Activated naive CD4-positive, alpha-beta T cell treated with anti-CD3 and anti-CD28 coated beads for 36 hours (primary cell): ENCODE measurements at regions not wholly inside any gene's neighbourhood (a gene's known extent, or its start where the extent isn't known, plus 50 kb on each side); places are given as distances from the start of the nearest gene placed in this dataset.
"Not testable (repeated sequence)": the region's sequence is repeated elsewhere in the genome, so short reads cannot be mapped to it uniquely, and the experiment has no call there.

Source experiments
- CTCF ChIA-PET: fragments of 350-600 bp; sonication (Branson Sonifier 250); formaldehyde crosslinking; loops from one replicate; lab custom pipeline; 2021; ENCODE audit warnings: antibody characterized with exemption; lab: Charles Lee
- DNase-seq: peaks from one replicate; pipeline ENCODE4 v3.0.0-alpha.2; 2020
- H3K27ac Mint-ChIP-seq: one replicate; pipeline ENCODE4 v1.8.0; 2021; ENCODE audit warnings: mild to moderate bottlenecking, mixed read lengths
- H3K27me3 Mint-ChIP-seq: one replicate; pipeline ENCODE4 v1.8.0; 2021; ENCODE audit warnings: low read depth, mixed read lengths
- H3K36me3 Mint-ChIP-seq: one replicate; pipeline ENCODE4 v1.8.0; 2021; ENCODE audit warnings: low read depth, mixed read lengths
- H3K4me1 Mint-ChIP-seq: one replicate; pipeline ENCODE4 v1.8.0; 2021; ENCODE audit warnings: low read depth, mixed read lengths
- H3K4me3 Mint-ChIP-seq: one replicate; pipeline ENCODE4 v1.8.0; 2021; ENCODE audit warnings: mild to moderate bottlenecking, moderate library complexity, mixed read lengths
- H3K9me3 Mint-ChIP-seq: one replicate; pipeline ENCODE4 v1.8.0; 2021; ENCODE audit warnings: mixed read lengths
- intact Hi-C: fragments of 100-400 bp; cut with micrococcal nuclease; formaldehyde crosslinking; loops from one replicate; pipeline ENCODE4 v1.15.1; 2023

DNA sequence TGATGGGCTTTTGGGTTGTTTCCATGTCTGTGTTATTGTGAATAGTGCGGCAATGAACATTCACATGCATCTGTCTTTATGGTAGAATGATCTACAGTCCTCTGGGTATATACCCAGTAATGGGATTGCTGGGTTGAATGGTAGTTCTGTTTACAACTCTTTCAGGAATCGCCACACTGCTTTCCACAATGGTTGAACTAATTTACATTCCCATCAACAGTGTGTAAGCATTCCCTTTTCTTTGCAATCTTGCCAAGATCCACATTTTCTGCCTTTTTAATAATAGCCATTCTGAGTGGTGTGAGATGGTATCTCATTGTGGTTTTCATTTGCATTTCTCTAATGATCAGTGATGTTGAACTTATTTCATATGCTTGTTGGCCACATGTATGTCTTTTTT, 756.5 kb downstream of the DIAPH3 start:
- H3K4me1 Mint-ChIP-seq, H3K27ac Mint-ChIP-seq, H3K27me3 Mint-ChIP-seq, H3K4me3 Mint-ChIP-seq, intact Hi-C loops, DNase-seq, H3K36me3 Mint-ChIP-seq: not testable (repeated sequence)
- CTCF ChIA-PET = interaction anchor here (0.9 kb wide), 1 partner anchor 16 kb away, joined by 4 read pairs; no protein-coding TSS in a partner anchor
- H3K9me3 Mint-ChIP-seq = peaks cover 25% of the 10 kb centered on the region

- intact Hi-C loops = no loop called here
- CTCF ChIA-PET = no interaction called here
- Mint-ChIP-seq H3K27ac (no peak overlapping the region), H3K9me3 (peaks cover 25% of the 10 kb centered on the region), H3K4me1 (no peaks in the 10 kb centered on the region), H3K36me3 (peaks cover 2% of the 10 kb centered on the region), H3K4me3 (no peak overlapping the region), H3K27me3 (peaks cover 2% of the 10 kb centered on the region)
- DNase-seq = no peak
These were observed 755.0 kb downstream of the DIAPH3 start for GRCh38 chr13:59408738-59409137.

DNA sequence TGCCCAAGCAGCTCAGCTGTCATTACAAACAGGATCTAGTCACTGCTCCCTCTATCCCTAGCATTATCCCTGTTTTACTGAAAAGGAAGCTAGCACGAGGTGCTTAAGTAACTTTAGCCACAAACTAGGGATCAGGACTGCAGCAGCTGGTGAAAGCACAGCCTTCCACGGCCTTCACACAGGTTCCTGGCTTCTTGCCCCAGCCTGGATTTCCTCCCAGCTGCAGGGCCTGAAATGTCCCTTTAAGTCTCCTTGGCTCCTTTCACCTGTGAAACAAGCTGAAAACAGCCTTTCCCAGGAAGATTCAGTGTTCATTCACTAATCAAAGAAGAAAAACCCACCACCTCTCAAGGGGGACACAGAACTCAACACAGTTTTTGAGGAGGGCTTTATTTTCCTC, 754.5 kb downstream of the DIAPH3 start:
- intact Hi-C loops = no loop called here
- H3K36me3 Mint-ChIP-seq = peaks cover 2% of the 10 kb centered on the region
- CTCF ChIA-PET = no interaction called here
- no peaks in the 10 kb centered on the region for H3K4me1 Mint-ChIP-seq
- peaks cover under 1% of the 10 kb centered on the region for H3K27me3 Mint-ChIP-seq
- peaks cover 25% of the 10 kb centered on the region for H3K9me3 Mint-ChIP-seq
- H3K27ac Mint-ChIP-seq = no peak overlapping the region
- H3K4me3 Mint-ChIP-seq = no peak overlapping the region
- no peak for DNase-seq

DNA sequence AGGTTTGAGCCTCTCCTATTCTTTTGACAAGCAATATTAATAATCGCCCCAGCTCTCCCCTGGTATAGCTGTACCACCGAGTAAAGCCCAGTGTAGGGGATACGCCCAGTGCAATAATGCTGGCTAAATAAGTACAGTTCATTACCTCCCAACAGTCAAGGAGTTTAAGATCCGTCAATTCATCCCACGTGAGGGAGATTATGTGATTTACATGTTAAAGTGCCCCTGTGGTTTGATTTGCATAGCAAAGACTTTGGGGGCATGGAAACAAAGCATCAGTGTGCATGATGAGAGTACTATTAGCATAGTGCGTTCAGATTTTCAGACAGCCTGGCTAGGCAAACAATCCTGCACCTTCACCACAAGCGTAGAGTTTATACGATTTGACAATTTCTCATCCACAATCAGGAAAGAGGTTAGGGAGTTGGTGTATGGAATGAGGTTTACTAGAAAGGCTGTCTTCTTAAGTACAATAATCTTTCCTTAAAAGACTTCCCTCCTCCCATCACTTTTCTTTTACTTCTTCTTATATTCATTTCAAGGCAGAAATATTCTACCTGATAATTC, 754.0 kb downstream of the DIAPH3 start:
- Mint-ChIP-seq H3K4me1 (no peaks in the 10 kb centered on the region), H3K36me3 (peaks cover 2% of the 10 kb centered on the region)
- CTCF ChIA-PET = no interaction called here

GRCh38 chr13:59413126-59413525, 750.6 kb downstream of the DIAPH3 start:
- Mint-ChIP-seq H3K27me3 (peaks cover 5% of the 10 kb centered on the region), H3K9me3 (no peaks in the 10 kb centered on the region), H3K4me3 (no peak overlapping the region), H3K27ac (no peak overlapping the region), H3K36me3 (no peaks in the 10 kb centered on the region), H3K4me1 (no peaks in the 10 kb centered on the region)
- CTCF ChIA-PET = interaction anchor here (0.7 kb wide), 1 partner anchor 269 kb away, joined by 3 read pairs; no protein-coding TSS in a partner anchor
- DNase-seq = no peak
- intact Hi-C loops = no loop called here

More for the DNA sequence above, 754.0 kb downstream of the DIAPH3 start:
- Mint-ChIP-seq H3K27me3 (no peaks in the 10 kb centered on the region), H3K27ac (no peak overlapping the region), H3K4me3 (no peak overlapping the region), H3K9me3 (peaks cover 23% of the 10 kb centered on the region)
- no peak for DNase-seq
- intact Hi-C loops = no loop called here

DNA sequence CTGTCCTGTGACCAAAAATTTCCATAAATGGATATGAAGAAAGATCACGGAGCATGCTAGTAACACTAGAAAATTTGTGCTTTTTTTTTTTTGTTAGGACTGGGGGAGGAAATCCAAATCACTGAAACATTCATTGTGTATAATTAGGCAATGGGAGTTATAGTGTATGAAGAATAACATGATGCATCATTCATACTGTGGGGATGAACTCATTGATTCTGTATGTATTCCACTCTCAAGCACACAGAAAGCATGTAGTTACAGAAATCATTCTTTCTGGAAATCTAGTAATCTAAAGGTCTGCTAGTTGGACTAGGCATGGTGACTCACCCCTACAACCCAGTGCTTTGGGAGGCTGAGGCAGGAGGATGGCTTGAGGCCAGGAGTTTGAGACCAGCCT, 749.7 kb downstream of the DIAPH3 start:
- Mint-ChIP-seq H3K9me3 (no peaks in the 10 kb centered on the region), H3K36me3 (no peaks in the 10 kb centered on the region), H3K27ac (no peak overlapping the region), H3K4me3 (no peak overlapping the region), H3K27me3 (peaks cover 5% of the 10 kb centered on the region), H3K4me1 (no peaks in the 10 kb centered on the region)
- CTCF ChIA-PET = interaction anchor here (0.9 kb wide), 1 partner anchor 10 kb away, joined by 6 read pairs; no protein-coding TSS in a partner anchor
- intact Hi-C loops = no loop called here
- DNase-seq = no peak

- intact Hi-C loops = no loop called here
- Mint-ChIP-seq H3K4me3 (no peak overlapping the region), H3K4me1 (no peaks in the 10 kb centered on the region), H3K9me3 (peaks cover 3% of the 10 kb centered on the region), H3K27me3 (peaks cover 8% of the 10 kb centered on the region), H3K36me3 (no peaks in the 10 kb centered on the region), H3K27ac (no peak overlapping the region)
- CTCF ChIA-PET = no interaction called here
- DNase-seq = no peak
These were observed 748.2 kb downstream of the DIAPH3 start for GRCh38 chr13:59415498-59415897.

DNA sequence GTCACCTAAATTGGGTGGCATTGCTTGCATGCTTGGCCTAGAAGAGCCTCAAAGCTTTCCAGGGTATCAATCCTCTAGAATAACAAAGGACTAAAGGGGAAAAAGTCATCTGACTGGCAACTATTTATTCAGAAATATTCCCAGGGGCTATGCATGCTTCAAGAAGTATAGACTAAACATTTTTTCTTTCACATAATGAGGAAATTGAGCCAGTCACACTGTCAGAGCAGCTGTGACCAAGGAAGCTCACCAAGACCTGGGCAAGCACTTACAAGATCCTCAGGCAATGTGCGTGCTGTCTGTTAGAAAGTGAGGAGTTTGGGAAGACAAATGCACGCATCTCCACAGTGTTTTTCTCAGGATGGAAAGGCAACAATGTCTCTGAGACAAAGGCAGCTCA, 747.2 kb downstream of the DIAPH3 start:
- Mint-ChIP-seq H3K36me3 (no peaks in the 10 kb centered on the region), H3K4me1 (no peaks in the 10 kb centered on the region), H3K4me3 (no peak overlapping the region), H3K9me3 (peaks cover 3% of the 10 kb centered on the region), H3K27me3 (peaks cover 8% of the 10 kb centered on the region), H3K27ac (no peak overlapping the region)
- CTCF ChIA-PET = no interaction called here
- intact Hi-C loops = no loop called here
- DNase-seq = no peak

GRCh38 chr13:59422646-59423045, 741.1 kb downstream of the DIAPH3 start:
- Mint-ChIP-seq H3K36me3 (no peaks in the 10 kb centered on the region), H3K27me3 (peaks cover 9% of the 10 kb centered on the region), H3K27ac (no peak overlapping the region), H3K9me3 (peaks cover 3% of the 10 kb centered on the region), H3K4me3 (no peak overlapping the region), H3K4me1 (no peaks in the 10 kb centered on the region)
- CTCF ChIA-PET = interaction anchor here (0.6 kb wide), 1 partner anchor 225 kb away, joined by 4 read pairs; no protein-coding TSS in a partner anchor
- no peak for DNase-seq
- intact Hi-C loops = no loop called here

DNA sequence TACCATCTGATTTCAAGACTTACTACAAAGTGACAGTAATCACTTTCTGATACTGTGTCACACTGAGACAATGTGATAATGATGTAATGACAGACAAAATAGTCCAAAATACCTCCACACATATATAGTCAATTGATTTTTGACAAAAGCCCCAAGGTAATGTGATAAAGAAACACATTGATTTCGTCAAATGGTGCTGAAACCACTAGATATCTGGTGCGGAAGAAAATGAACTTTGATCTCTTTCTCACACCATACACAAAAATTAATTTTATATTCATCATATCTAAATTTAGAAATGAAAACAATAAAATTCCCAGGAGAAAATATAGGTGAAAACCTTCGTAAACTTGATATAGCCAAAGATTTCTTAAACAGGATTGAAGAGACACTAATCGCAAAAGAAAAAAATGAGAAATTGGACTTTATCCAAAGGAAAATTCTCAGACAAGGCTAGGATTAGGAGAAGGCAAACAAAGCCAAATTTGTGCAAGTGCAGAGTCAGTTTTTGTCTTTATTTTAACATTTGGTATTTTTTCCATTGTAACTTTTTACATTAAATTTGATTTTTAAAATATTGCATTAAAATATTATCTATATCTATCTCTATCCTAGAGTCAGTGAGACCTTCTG, 739.9 kb downstream of the DIAPH3 start:
- peaks cover 9% of the 10 kb centered on the region for H3K27me3 Mint-ChIP-seq
- intact Hi-C loops = no loop called here
- H3K36me3 Mint-ChIP-seq = no peaks in the 10 kb centered on the region
- H3K4me3 Mint-ChIP-seq = no peak overlapping the region
- no peak for DNase-seq
- CTCF ChIA-PET = no interaction called here
- H3K4me1 Mint-ChIP-seq = no peaks in the 10 kb centered on the region
- H3K9me3 Mint-ChIP-seq = peaks cover 3% of the 10 kb centered on the region
- no peak overlapping the region for H3K27ac Mint-ChIP-seq

- no peak overlapping the region for H3K4me3 Mint-ChIP-seq
- H3K36me3 Mint-ChIP-seq = no peaks in the 10 kb centered on the region
- CTCF ChIA-PET = no interaction called here
- no peak for DNase-seq
- peaks cover 3% of the 10 kb centered on the region for H3K9me3 Mint-ChIP-seq
- intact Hi-C loops = no loop called here
- H3K27me3 Mint-ChIP-seq = peaks cover 9% of the 10 kb centered on the region
- H3K27ac Mint-ChIP-seq = no peak overlapping the region
- no peaks in the 10 kb centered on the region for H3K4me1 Mint-ChIP-seq
These were observed 739.1 kb downstream of the DIAPH3 start for GRCh38 chr13:59424661-59425060.

DNA sequence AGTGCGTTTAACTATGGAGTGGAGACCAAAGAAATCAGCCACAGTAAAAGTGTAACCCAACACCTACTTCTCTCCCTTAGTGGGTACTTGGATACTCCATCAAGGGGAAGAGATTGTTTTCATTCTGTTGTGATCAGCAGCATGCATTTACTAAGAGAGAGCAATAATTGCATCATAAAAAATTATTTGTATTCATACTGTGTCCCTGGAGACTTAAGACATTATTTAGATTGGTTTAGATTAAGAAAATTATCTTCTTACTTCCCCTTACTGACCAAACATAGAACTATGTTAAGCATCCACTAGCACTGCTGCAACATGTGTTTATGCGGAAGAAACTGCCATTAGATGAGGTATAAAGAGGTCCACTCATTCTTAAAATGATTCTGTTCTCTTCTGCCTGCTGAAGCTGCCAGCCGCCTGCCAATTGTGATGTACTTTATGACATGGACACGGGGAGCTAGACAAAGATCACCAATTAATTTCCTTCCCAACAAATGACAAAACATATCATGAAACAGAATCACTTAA, 738.5 kb downstream of the DIAPH3 start:
- H3K27ac Mint-ChIP-seq = no peak overlapping the region
- peaks cover 7% of the 10 kb centered on the region for H3K27me3 Mint-ChIP-seq
- no peaks in the 10 kb centered on the region for H3K4me1 Mint-ChIP-seq
- peaks cover under 1% of the 10 kb centered on the region for H3K9me3 Mint-ChIP-seq
- no peak overlapping the region for H3K4me3 Mint-ChIP-seq
- intact Hi-C loops = no loop called here
- CTCF ChIA-PET = no interaction called here
- H3K36me3 Mint-ChIP-seq = no peaks in the 10 kb centered on the region
- DNase-seq = no peak

- Mint-ChIP-seq H3K27me3 (peaks cover 11% of the 10 kb centered on the region), H3K4me1 (no peaks in the 10 kb centered on the region), H3K9me3 (peaks cover 31% of the 10 kb centered on the region), H3K4me3 (no peak overlapping the region), H3K36me3 (no peaks in the 10 kb centered on the region), H3K27ac (no peak overlapping the region)
- CTCF ChIA-PET = no interaction called here
- intact Hi-C loops = no loop called here
- DNase-seq = no peak
These were observed 728.7 kb downstream of the DIAPH3 start for GRCh38 chr13:59435024-59435423.
